EH (cell line): ENCODE measurements at regions not wholly inside any gene's neighbourhood (a gene's known extent, or its start where the extent isn't known, plus 50 kb on each side); places are given as distances from the start of the nearest gene placed in this dataset.

Experiments
- DNase-seq: peaks from one replicate; pipeline ENCODE4 v3.0.0-alpha.2; 2015; ENCODE audit warnings: low read depth

DNA sequence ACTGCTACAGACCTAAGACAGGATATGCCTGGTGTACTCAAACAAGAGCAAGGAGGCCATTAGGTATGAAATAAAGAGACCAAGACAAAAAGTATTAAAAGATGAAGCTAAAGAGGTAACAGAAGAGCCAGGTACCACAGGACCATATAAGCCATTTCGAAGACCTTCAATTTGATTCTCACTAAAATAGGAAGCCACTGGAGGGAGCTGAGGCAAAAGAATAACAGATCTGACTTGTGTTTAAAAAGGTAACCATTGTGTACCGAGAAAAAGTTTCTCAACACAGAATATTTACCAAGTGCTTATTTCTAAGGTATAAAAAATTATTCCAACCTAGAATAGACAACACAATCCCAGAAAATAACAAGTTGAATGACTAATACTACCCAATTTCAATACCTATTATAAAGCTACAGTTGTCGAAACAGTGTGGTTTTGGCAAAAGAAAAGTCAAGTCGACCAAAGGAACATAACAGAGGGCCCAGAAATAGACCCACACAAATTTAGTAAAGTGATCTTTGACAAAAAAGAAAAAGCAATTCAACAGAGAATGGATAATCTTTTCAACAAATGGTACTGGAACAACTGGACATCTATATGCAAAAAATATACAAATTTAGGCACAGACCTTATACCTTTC lies 125.3 kb upstream of the DST start:
- DNase-seq: no peak

DNA sequence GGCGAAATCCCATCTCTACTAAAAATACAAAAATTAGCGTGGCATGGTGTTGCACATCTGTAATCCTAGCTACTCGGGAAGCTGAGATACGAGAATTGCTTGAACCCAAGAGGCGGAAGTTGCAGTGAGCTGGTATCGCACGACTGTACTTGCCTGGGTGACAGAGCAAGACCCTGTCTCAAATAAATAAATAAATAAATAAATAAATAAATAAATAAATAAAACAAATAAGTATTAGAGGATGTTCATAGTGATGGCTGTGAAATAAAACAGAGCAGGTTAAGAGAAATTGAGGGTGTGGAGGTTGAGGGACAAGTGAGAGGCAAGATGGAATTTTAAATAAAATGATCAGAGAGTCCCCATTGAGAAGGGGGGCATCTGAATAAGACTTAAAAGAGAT lies 124.7 kb upstream of the DST start:
- DNase-seq: no peak

DNA sequence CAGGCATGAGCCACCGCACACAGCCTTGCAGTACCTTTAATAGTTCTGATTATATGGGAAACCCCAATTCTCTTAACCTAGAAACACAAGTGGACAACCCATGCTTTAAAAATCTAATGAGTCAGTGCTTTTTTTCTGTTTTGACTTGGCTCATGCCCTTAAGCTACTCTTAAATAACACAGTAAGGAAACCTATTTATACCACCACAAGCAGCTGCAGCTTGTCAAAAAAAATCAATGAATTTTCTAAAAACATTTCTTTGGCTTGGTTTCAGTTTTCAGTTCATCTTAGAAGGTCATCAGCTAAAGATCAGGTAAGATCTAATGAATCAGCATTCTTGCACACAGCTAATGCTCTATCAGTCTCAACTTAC lies 124.1 kb upstream of the DST start:
- DNase-seq: peak; percentile 83

DNA sequence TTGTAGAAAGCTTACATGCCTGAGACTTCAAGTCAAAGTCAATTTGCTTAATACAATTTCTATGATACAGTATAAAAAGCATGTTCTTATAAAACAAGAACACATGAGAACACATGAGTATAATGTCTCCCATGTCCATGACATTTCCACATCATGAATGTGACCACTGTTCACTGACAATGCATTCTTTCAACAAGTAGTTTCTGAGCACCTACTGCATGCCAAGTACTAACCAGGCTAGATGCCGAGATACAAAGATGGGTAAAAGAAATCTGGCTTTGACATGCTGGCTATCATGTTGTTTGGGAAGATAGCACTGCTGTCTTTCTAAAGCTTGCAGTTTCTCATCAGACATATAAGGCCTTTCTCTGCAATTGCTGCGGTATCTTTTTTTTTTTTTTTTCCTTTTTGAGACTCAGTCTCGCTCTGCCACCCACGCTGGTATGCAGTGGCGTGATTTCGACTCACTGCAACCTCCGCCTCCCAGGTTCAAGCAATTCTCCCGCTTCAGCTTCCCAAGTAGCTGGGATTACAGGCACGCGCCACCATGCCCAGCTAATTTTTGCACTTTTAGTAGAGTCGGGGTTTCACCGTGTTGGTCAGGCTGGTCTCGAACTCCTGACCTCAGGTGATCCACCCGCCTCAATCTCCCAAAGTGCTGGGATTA lies 123.6 kb upstream of the DST start:
- no peak for DNase-seq

DNA sequence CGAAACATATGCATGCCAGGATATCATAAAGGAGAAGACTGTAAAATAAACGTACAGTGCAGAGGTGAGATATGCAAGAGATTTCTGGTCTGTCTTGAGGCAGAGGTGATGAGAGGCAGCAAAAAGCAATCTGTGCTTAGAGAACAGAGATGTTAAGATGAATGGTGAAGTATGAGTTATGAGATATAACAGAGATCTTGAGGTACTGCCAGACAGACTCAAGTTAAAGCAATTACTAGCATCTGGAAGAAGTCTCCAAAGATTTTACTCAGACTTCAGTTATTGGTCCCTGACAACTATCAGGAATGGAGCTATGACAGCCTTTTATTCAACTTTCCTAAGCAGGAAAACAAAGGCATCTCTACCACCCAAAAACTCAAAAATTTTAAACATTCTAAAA lies 122.8 kb upstream of the DST start:
- no peak for DNase-seq

DNA sequence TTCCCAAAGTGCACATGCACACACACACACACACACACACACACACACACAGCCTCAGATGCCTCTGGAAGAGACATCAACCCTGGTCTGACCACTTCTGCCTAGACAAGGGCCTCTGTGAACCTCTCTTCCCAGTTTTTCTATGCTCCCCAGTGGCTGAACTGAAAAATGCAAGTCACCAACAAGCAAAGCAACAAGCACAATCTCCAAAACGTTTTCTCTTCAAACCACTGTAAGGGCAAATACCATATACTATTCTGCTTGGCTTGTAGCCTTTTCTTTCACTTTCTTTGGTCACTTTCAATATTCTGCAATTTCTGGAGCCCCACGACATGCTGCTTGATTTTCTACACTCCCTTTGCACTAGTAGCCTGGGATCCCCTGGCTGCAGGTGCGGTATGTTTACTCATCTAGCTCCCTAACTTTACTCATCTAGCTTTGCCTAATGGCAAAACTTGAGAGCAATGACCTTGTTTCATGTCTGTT lies 121.4 kb upstream of the DST start:
- DNase-seq: peak; percentile 59

DNA sequence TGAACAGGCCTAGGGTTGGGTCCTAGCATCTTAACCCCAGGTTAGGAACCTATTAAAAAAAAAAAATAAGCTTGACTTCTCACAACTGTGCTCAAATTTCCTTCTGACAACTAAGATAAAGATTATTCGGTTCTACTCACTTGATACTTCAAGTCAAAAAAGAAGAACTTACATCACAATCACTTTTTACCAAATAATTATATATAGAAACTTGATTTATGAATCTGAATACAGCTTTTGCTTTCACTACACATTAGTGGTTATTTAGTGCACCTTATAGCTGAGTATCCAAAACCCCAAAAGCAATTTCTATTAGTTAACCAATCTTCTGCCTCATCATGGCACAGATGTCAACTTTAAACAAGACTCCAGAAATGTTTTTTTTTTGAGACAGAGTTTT lies 119.0 kb upstream of the DST start:
- no peak for DNase-seq

DNA sequence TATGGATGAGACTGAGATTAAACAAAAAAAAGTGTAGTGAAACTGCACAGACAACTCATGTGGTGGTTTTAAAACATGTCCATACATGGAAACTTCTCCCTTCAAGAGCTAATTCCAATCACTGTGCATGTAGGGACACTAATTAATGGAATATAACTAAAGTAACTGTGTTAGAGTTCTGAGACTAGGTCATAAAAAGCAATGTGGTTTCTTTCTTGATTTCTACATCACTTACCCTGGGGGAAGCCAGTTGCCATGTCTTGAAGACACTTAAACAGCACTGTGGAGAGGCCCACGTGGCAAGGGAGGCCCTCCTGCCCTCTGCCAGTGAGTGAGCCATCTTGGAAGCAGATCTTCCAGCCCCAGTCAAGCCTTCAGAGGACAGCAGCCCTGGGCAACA lies 118.2 kb upstream of the DST start:
- DNase-seq: peak; percentile 75

DNA sequence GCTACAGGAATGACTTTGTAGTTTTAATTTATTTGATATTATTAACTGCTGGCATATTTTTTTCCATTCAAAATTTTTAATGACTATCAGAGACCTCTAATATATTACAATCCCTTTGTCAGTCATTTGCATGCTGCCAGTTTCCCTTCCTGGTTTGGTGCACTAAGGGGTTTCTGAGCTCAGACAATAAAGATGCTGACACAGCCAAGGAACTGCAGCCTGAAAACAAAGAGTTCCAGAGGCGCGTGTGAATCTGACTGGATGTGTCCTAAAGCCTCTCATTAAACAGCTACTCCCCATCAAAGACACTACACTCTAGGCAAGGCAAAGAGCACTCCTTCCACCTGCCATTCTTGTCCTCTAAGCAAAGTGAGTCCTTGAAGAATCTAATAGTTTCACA lies 116.8 kb upstream of the DST start:
- DNase-seq: no peak

DNA sequence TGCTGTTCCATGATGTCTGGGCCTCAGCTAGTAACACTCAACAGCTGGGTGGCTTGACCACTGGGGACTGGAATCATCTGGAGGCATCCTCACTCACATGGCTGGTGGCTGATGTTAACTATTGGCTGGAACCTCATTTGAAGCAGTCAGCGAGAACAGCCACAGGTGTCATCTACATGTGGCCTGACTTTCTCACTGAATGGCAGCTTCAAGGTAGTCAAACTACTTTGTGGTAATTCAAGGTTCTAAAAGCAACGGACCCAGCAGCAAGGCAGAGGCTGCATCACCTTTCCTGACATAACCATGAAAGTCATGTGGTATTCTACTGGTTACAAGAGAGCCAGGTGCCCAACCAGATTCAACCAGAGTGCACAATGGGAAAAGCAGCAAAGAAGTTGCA lies 115.9 kb upstream of the DST start:
- DNase-seq: no peak

DNA sequence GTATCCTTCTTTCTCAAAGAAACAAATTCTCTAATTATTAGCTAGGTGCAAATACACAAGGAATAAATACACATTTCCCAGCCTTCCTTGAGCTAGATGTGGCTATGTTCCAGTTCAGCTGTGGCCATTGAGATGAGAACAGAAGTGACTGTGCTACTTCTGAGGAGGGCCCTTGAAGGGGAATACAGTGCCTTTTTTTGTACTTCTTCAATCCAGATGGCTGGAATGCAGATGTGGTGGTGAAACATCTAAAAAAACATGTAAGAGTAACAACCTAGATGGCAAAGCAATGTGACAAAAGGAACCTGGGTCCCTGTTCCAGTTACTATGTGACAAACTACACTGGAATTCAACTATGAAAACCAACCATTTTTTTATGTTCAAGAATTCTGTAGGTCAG lies 115.4 kb upstream of the DST start:
- DNase-seq: peak; percentile 53

DNA sequence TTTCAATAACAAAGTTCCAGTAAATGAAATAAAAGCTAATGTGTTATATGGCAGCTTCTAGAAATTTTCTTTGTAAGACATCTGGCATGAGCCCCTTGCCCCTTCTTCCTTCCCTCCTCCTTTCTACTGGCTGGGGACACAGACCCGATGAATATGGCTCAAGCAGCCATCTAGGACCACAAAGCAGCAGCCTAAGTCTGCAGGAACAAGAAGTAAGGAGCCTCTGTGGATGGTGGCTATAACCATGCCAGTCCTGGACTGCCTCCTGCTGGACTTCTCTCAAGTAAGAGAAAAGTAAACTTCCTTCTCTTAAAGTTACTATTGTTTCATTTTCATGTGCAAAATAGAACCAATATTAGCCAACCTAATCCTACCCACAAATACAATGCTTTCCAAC lies 114.9 kb upstream of the DST start:
- DNase-seq: peak; percentile 65

DNA sequence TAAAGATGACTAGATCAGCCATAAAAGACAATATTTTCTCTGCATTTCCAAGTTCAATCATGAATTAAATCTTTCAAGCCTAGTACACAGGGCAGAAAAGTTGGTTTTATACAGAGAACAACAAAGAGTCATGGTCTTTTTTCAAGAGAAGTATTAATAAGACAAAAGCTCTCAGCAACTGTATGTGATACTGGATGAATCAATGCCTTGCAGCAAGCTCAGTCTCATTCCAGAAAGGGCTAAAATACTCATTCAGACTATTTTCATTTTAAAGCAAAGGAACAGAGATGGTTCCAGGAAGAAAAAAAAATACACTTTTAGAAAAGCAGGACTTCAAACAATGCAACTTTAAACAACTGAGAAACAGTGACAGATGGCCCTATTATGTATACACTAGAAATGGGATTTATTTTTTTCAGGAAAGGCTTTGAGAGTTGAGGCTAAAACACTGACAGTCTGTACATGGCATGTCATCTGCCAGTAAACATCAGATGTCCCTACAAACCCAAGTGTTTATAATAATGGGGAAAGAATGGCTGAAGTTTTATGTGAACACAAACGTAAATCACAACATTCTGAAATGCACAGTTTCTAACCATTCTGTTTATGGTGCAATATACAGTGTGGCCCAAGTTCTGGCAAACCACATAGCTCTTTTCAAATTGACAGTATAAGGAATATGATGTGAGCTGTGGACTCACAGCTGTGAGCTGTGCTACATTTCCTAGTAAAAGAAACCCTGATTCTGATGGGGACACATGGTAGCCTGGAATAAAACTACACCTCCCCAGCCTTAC lies 114.3 kb upstream of the DST start:
- DNase-seq: peak; percentile 47

DNA sequence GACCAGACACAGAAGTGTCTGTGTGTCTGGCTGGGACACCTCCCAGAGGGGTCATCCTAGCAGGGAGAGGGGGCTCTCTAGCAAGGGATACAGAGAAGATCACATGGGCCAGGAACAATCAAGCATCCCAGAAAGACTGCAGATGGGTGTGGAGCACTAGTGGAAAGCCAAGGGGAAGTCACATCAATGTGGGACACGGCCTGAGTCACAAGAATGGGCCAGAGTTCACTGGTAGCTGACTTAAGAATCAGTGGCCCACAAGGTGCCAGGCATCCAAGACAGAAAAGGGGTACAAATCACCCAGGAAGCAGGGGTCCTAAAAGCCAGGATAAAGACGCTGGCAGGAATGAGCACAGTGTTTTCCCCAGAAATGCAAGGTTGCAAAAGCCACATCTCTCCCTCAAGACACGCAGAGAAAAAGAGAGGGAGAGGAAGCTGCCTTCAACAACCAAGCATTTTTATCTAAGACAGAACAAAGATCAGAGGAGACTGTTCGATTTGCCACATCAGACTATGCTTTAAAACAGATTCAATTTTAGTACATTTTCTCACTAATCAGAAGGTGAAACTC lies 113.6 kb upstream of the DST start:
- DNase-seq: no peak

DNA sequence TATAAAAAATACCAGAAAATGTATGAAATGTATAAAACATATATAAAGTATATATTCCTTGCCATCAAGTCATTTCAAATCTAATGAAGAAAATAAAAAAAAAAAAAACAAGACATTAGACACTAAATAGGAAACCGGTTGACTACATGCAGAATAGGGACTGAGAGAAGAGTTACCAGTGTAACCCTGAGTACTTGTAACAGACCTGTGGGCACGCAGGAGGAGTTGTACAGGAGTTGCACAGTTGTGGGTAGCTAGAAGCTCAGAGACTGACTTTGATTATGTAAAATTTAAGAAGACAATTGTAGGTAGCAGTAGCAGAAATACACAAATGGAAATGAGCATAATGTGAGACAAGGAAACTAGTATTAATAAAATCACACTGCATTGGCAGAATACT lies 112.4 kb upstream of the DST start:
- no peak for DNase-seq

DNA sequence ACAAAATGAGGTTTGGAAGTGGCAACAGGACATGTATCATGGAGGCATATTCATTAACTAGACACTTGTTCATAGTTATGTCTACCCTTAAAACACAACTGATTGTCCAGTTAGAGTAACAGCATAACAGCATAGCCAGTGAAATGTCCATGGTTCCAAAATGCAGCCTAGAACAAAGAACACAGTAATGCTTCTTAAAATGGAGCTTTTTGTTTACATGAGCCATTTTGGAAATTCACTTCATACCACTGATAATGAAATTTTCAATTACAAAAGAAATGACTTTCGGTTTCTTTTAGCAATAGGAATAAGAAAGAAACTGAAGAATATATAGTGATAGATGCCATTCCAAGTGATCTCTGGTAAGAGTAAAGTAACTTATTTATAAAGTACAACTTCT lies 111.1 kb upstream of the DST start:
- DNase-seq: no peak

DNA sequence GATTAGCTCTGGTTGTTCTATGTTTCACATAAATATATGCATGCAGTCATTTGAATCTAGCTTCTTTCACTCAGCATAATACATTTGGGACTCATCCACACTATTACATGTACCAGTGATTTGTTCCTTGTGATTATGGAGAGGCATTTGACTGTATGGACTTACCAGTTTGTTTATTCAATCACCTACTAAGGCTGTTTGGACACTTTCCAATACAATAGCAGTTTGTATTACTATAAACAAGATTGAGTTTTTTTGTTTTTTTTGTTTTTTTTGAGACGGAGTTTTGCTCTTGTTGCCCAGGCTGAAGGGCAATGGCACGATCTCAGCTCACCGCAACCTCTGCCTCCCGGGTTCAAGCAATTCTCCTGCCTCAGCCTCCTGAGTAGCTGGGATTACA lies 109.8 kb upstream of the DST start:
- no peak for DNase-seq

DNA sequence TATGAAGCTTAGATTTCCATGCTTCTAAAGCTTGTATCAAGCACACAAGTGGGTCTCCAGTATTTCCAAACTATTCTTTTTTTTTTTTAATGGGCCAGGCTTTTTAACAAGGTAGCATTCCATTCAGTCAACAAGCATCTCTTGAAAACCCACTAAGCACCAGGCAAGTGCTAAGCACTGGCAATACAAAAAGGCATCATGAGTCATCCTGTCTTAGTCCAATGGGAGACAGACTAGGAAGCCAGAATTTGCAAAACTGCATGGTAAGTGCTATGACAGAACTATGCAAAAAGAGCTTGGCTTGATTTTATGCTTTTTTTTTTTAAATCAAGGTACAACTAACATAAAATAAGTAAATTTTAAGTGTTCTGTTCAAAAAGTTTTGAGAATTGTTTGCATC lies 109.3 kb upstream of the DST start:
- DNase-seq: peak; percentile 78

DNA sequence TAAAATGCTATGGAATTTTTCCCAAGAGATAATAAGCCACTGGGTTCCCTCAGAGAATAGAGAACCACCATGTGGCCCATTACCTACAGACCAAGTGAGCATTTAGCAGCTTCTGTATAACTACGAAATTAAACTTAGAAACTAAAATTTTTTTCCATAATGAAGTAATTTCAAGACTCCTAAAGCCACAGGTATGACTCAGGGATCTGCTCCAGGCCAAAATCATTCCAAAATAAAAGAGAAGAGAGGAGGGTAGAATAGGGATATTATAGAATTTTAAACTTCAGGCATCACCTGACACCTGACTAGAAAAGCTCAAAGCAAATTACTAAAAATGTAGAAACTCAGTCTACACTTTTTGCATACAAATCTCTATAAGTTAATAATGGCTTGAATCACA lies 108.9 kb upstream of the DST start:
- DNase-seq: no peak

DNA sequence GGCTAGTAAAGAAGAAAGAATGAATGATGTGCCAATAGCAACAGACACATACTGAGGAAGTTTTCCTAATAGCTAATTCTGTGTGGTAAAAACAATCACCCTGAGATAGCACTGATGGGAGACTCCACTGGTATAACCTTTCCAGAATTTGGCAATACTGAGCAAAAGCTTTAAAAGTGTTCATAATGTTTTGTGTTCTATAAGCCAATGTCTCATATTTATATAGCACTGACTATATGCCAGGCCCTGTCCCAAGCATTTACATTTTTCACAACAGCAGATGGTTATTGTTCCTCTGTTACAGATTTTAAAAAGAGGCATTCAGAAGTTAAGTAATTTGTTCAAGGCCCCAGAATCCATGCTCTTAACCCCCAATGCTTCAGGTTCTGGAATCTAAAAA lies 108.0 kb upstream of the DST start:
- no peak for DNase-seq

DNA sequence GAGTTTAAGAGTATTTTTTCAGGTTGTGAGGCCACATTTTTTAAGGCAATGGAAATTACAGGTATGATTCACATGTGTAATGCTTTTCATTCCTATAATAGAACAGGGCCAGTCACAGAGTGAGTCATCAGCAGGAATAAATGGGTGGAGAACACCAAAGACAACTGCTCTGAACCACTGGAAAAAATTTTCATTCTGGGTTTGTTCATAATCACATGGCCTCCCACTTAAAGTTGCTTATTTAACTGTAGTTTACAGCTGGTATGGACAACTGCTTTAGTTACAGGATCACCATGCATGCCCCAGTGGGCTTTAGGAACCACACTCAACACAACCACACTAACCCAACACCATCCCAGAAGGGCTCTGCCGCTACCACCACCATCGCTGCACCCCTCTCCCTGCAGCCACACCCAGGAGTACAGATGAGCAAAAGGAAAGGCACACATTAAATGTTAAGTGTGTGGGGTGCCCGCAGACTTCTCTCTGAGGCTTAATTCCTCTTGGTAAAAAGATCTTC lies 107.0 kb upstream of the DST start:
- peak; percentile 81 for DNase-seq

DNA sequence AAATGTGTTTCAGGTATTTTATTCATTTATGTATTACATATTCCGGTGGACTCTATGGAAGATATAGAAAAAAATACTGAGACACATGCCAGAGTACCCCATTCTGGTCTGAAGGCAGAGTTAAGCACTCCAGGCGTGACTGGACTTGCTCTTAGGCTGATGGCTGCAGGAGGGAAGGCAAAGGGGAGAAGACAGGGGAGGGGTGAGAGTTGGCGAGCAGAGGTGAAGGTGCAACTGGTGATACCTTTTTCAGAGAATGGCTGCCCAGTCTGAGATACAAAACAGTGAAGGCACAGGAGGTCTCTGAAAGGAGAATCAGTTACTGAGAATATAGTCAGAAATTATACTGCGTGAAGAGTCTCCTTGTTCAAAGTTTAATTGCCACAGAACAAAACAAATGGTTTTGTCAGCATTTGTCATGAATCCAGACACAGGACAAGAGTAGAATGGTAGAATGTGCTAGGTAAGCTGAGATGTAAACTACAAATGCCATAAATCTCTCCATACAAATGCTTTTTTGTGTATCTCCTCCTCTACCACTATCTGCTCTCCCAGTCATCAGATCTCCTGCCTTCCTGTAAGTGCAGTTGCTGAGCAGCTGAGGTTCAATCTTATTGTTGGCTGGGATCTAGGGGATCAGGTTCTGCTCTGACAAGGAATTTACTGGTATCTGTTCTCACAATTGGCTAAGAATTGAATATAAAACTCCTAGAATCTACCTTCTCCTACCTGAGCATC lies 104.2 kb upstream of the DST start:
- DNase-seq: no peak
